Nephron (organoid): ENCODE measurements at regions not wholly inside any gene's neighbourhood (a gene's known extent, or its start where the extent isn't known, plus 50 kb on each side); places are given as distances from the start of the nearest gene placed in this dataset.
A peak's percentile ranks its signal among the peaks of the same experiment; 100 is the strongest.

Experiments used
- H3K27ac Mint-ChIP-seq, 3 experiments: 2 replicates each; pipeline ENCODE4 v1.8.0; 2020; ENCODE audit warnings: mixed read lengths in 3 of 3, mild to moderate bottlenecking in 2 of 3, moderate library complexity in 1 of 3
- H3K27me3 Mint-ChIP-seq: 2 replicates; pipeline ENCODE4 v1.8.0; 2021; ENCODE audit warnings: low read depth, mild to moderate bottlenecking, moderate library complexity, mixed read lengths
- H3K36me3 Mint-ChIP-seq: 2 replicates; pipeline ENCODE4 v1.8.0; 2020; ENCODE audit warnings: low read depth, mixed read lengths
- H3K4me1 Mint-ChIP-seq: 2 replicates; pipeline ENCODE4 v1.8.0; 2020; ENCODE audit warnings: mixed read lengths
- H3K4me3 Mint-ChIP-seq, 3 experiments: 2 replicates each; pipeline ENCODE4 v1.8.0; 2020; ENCODE audit warnings: mild to moderate bottlenecking in 3 of 3, mixed read lengths in 3 of 3, moderate library complexity in 2 of 3
- H3K9me3 Mint-ChIP-seq: 2 replicates; pipeline ENCODE4 v1.8.0; 2020; ENCODE audit warnings: mixed read lengths
- TF ChIP-seq, protein P1 (sequence below), 3 experiments: fragments of 200-600 bp; sonication (generic); IDR thresholded peaks; one replicate each; pipeline ENCODE4 v1.5.0; 2021; ENCODE audit warnings: antibody characterized with exemption in 3 of 3; ENCODE audit not compliant: unreplicated experiment in 3 of 3

DNA sequence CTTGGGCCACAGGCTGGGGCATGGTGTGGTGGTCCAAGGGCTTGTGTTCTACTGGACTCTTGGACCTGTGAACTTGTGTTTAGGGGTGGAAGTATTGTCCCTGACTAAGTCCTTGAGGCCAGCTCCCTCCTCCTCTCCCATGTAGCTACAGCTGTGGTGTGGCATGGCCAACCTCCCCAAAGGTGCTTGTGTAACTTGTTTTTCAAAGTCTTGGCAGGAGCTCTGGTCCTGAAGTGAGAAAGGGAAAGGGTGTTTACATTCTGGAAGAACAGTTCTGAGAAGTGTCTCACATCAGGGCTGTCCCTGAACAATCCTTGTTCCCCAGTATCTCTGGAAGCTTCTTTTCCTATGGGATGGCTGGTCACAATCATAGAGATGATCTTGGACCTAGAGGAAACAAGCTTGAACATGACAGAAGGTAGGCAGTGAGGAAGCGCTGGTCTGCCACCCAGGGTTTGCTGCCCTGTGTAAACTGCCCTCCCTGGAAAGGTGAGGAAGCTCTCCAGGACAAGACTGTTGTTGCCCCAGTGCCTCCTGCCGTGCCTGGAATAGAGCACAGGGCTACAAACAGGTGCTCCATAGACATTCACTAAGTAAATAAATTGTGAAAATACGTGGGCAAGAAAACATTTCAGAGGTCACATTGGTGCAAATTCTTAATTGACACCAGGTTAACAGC lies 64.6 kb upstream of the KLF9 start:
- Mint-ChIP-seq H3K9me3 (no peaks in the 10 kb centered on the region), H3K4me1 (peaks cover 16% of the 10 kb centered on the region)

DNA sequence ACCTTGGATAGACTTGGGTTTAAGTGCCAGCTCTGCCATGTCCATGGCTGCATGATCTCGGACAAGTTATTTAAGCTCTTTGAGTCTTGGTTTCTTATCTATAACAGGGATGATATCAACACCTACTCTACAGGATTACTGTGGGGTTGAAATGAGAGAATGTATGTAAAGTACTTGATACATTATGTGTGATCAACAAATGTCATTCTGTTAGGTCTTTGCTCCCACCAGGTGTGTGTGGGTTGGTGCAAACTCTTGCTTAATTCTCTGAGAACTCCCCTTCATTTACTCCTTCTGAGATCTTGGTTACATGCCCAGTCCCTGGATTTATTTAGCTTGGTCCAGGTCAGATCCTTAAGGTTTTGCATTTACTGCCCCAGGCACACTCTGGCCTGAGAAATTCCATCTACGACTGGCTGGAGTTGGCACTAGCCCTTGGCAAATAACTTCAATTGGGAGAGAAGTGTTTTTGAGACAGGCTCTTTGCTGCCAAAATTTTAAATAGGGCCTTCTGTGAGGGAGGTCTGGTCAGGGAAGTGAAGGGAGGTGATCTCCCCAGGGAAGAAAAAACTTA lies 63.5 kb upstream of the KLF9 start:
- H3K4me1 Mint-ChIP-seq: peaks cover 16% of the 10 kb centered on the region
- no peak overlapping the region for H3K27ac Mint-ChIP-seq
- peaks cover 10% of the 10 kb centered on the region for H3K27me3 Mint-ChIP-seq
- TF ChIP-seq, protein P1, sequence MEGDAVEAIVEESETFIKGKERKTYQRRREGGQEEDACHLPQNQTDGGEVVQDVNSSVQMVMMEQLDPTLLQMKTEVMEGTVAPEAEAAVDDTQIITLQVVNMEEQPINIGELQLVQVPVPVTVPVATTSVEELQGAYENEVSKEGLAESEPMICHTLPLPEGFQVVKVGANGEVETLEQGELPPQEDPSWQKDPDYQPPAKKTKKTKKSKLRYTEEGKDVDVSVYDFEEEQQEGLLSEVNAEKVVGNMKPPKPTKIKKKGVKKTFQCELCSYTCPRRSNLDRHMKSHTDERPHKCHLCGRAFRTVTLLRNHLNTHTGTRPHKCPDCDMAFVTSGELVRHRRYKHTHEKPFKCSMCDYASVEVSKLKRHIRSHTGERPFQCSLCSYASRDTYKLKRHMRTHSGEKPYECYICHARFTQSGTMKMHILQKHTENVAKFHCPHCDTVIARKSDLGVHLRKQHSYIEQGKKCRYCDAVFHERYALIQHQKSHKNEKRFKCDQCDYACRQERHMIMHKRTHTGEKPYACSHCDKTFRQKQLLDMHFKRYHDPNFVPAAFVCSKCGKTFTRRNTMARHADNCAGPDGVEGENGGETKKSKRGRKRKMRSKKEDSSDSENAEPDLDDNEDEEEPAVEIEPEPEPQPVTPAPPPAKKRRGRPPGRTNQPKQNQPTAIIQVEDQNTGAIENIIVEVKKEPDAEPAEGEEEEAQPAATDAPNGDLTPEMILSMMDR (IDR thresholded peaks at IDR 0.05; ENCODE audit: unreplicated experiment in 3 of 3): no peak
- no peak overlapping the region for H3K4me3 Mint-ChIP-seq
- no peaks in the 10 kb centered on the region for H3K9me3 Mint-ChIP-seq
- H3K36me3 Mint-ChIP-seq: no peaks in the 10 kb centered on the region

More for the DNA sequence above, 64.6 kb upstream of the KLF9 start:
- TF ChIP-seq, protein P1 (IDR thresholded peaks at IDR 0.05; ENCODE audit: unreplicated experiment in 3 of 3): no peak
- Mint-ChIP-seq H3K27ac (no peak overlapping the region), H3K27me3 (peaks cover 7% of the 10 kb centered on the region), H3K36me3 (no peaks in the 10 kb centered on the region), H3K4me3 (no peak overlapping the region)

DNA sequence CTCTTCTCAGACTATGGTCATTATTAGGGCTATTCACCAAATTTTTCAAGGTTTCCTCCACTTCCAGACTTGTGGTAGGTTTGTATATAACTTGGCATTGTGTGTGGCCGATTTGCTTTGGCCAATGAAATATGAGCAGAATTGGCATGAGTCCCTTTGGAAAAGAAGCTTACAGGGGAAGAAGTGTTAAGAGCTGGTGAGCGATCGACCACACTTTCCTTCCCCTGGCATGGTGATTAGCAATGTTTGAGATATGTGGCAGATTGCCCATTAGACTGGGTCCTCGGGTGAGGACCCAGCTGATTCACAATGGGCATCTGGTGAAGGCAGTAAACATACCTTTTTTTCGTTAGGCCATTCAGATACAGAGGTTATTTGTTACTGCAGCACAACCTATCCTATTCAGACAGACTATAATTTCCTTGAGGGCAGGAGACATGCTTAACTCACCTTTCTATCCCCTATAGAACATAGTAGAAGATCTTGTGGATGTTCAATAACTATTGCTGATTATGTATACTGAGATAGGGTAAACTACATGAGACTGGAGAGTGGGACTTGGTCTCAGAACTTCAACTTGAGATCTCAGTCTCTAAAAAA lies 62.8 kb upstream of the KLF9 start:
- Mint-ChIP-seq H3K4me1 (peaks cover 16% of the 10 kb centered on the region), H3K36me3 (no peaks in the 10 kb centered on the region), H3K27ac (no peak overlapping the region), H3K27me3 (peaks cover 10% of the 10 kb centered on the region), H3K9me3 (no peaks in the 10 kb centered on the region), H3K4me3 (no peak overlapping the region)
- TF ChIP-seq, protein P1 (IDR thresholded peaks at IDR 0.05; ENCODE audit: unreplicated experiment in 3 of 3): no peak

DNA sequence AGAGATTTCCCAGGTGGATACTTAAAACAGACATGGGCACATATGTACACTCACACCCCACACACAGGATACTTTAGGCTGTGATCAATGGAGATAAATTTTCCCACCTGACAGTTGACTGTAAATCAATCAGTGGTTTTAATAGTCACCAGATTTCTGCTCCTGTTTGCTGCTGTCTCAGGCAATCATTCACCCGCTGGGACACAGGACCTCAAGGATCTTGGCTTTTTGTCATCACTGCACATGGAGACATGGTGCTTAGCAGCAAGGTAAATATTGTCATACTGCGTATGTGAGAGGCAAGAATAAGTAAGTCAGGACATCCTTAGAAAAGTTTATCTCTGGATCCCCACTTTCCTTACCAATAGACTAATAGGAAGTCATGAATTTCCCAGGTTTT lies 60.8 kb upstream of the KLF9 start:
- TF ChIP-seq, protein P1 (IDR thresholded peaks at IDR 0.05; ENCODE audit: unreplicated experiment in 3 of 3): no peak
- Mint-ChIP-seq H3K4me3 (no peak overlapping the region), H3K4me1 (peaks cover 5% of the 10 kb centered on the region), H3K36me3 (no peaks in the 10 kb centered on the region), H3K27ac (peak overlapping the region in 1 of 3 experiments; percentile 4), H3K9me3 (no peaks in the 10 kb centered on the region), H3K27me3 (peaks cover 9% of the 10 kb centered on the region)

DNA sequence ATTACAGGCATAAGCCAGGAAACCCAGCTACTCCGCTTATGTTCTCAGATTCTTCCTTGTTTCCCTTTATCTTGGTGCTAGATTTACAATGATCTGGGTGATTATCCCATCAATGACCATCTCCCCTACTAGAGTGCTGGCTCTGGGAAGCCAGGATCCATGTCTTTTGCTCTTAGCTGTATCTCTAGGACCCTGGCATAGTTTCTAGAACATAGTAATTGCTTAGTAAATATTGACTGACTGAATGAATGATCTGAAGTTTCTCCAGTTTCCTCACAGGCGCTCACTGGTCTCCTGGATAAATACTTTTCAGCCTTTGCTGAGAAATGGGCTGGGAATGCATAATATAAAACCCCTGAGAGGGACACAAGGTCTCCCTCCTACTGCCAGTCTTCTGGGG lies 60.0 kb upstream of the KLF9 start:
- TF ChIP-seq, protein P1 (IDR thresholded peaks at IDR 0.05; ENCODE audit: unreplicated experiment in 3 of 3): no peak
- no peaks in the 10 kb centered on the region for H3K36me3 Mint-ChIP-seq
- H3K9me3 Mint-ChIP-seq: no peaks in the 10 kb centered on the region
- H3K4me3 Mint-ChIP-seq: no peak overlapping the region
- peaks cover 15% of the 10 kb centered on the region for H3K27me3 Mint-ChIP-seq
- no peaks in the 10 kb centered on the region for H3K4me1 Mint-ChIP-seq
- no peak overlapping the region for H3K27ac Mint-ChIP-seq
